Right lobe of liver (tissue), 4 donors: ENCODE measurements at regions not wholly inside any gene's neighbourhood (a gene's known extent, or its start where the extent isn't known, plus 50 kb on each side); places are given as distances from the start of the nearest gene placed in this dataset.

ENCODE experiments used
- POLR2A ChIP-seq: fragments of 450-650 bp; IDR thresholded peaks from one replicate; pipeline ENCODE4 v1.6.1; 2017; ENCODE audit warnings: antibody characterized with exemption, mild to moderate bottlenecking
- TF ChIP-seq, protein P1 (sequence below), 4 donors: fragments of 200-600 bp in 3 of 4; fragments of 450-650 bp in 1 of 4; IDR thresholded peaks; one replicate each; pipeline versions ENCODE4 v1.5.1 to v1.8.0; 2016 to 2022; ENCODE audit warnings: antibody characterized with exemption in 4 of 4, mild to moderate bottlenecking in 2 of 4
- donor health status: DM: no; HTN: no; CAD: no.
- donor health status: DM: no; HTN: no; CAD: no.
- donor health status: DM: no; HTN: yes; CAD: no.

DNA sequence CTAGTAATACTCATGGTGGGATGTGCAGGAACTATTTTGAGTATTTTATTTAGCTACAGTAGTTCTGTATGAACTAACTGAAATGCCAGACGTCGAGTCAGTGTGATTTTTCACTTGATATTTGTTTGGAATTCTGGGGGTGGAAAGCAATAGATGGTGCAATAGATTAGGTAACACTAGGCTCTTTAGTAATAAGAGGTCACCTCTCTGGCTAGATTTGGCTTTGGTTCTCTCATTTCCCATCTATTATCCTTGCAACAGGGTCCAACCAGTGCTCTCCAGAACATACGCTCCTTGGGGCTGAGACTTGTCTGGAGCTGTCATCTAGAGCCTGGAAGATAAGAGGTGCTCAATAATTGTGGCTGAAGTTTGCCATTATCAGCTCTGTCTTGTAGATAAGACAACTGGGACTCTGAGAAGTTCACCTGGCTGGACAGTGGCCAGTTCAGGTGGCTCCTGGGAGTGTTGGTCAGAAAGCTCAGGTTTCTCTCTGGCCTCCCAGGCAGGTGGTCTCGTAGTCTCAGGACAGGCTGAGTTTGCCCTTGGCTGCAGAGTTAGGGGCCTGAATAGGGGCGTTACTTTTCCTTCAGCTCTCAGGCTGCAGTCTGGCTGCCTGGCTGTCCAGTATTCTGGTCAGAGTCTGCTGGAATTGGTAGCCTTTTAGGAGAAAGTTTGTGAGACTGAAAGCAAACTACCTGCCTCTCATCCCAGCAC, 277.5 kb upstream of the RGMA start:
- TF ChIP-seq, protein P1, sequence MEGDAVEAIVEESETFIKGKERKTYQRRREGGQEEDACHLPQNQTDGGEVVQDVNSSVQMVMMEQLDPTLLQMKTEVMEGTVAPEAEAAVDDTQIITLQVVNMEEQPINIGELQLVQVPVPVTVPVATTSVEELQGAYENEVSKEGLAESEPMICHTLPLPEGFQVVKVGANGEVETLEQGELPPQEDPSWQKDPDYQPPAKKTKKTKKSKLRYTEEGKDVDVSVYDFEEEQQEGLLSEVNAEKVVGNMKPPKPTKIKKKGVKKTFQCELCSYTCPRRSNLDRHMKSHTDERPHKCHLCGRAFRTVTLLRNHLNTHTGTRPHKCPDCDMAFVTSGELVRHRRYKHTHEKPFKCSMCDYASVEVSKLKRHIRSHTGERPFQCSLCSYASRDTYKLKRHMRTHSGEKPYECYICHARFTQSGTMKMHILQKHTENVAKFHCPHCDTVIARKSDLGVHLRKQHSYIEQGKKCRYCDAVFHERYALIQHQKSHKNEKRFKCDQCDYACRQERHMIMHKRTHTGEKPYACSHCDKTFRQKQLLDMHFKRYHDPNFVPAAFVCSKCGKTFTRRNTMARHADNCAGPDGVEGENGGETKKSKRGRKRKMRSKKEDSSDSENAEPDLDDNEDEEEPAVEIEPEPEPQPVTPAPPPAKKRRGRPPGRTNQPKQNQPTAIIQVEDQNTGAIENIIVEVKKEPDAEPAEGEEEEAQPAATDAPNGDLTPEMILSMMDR (IDR thresholded peaks at IDR 0.05) = no peak
- TF ChIP-seq POLR2A = no peak
